ENCODE measurements at regions not wholly inside any gene's neighbourhood (a gene's known extent, or its start where the extent isn't known, plus 50 kb on each side); places are given as distances from the start of the nearest gene placed in this dataset.

DNA sequence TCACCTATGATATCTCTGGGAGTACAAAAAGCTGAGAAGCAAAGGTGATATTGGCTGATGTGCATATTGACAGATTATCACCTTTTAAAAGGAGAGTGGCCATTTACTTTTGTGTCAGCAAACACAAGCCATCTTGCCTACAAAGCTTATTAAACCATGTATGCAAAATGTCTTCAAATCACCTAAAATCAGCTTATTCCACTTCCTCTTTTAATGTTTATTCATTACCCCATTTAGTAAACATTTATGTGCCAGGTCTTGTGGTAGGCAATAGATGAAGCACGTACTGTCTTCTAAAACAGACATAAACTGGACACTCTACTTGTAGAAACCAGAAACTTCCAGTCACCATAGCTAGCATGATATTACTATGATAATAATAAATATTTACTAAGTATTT, 354.6 kb downstream of the RBM26 start:
- TF ChIP-seq, protein P1, sequence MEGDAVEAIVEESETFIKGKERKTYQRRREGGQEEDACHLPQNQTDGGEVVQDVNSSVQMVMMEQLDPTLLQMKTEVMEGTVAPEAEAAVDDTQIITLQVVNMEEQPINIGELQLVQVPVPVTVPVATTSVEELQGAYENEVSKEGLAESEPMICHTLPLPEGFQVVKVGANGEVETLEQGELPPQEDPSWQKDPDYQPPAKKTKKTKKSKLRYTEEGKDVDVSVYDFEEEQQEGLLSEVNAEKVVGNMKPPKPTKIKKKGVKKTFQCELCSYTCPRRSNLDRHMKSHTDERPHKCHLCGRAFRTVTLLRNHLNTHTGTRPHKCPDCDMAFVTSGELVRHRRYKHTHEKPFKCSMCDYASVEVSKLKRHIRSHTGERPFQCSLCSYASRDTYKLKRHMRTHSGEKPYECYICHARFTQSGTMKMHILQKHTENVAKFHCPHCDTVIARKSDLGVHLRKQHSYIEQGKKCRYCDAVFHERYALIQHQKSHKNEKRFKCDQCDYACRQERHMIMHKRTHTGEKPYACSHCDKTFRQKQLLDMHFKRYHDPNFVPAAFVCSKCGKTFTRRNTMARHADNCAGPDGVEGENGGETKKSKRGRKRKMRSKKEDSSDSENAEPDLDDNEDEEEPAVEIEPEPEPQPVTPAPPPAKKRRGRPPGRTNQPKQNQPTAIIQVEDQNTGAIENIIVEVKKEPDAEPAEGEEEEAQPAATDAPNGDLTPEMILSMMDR (IDR thresholded peaks at IDR 0.05), result no peak
- Histone ChIP-seq H3K4me2 (replicated peaks; ENCODE audit: extremely low read depth, low read length, poor library complexity, severe bottlenecking) (no peak overlapping the region), H3K79me2 (ENCODE audit: insufficient read depth, low read length) (no peaks in the 10 kb centered on the region), H3K36me3 (replicated peaks in 1 of 2; ENCODE audit: control insufficient read depth in 1 of 2, insufficient read depth in 2 of 2, low read length in 2 of 2) (no peaks in the 10 kb centered on the region), H3K4me1 (ENCODE audit: control insufficient read depth in 1 of 2, insufficient read depth in 2 of 2, low read length in 2 of 2) (no peaks in the 10 kb centered on the region), H3K9ac (ENCODE audit: insufficient read depth, low read length, poor library complexity, severe bottlenecking) (no peak overlapping the region), H4K20me1 (ENCODE audit: insufficient read depth, low read length) (no peaks in the 10 kb centered on the region), H3K27me3 (ENCODE audit: control insufficient read depth in 2 of 2, insufficient read depth in 2 of 2, low read length in 2 of 2) (no peaks in the 10 kb centered on the region), H3K4me3 (replicated peaks in 1 of 3; ENCODE audit: low read depth in 2 of 3, low read length in 3 of 3) (no peak overlapping the region), H2AFZ (ENCODE audit: insufficient read depth, low read depth, low read length, poor library complexity, severe bottlenecking) (no peak overlapping the region), H3K9me3 (replicated peaks in 1 of 2; ENCODE audit: control insufficient read depth in 1 of 2, insufficient read depth in 1 of 2, low read length in 2 of 2) (peaks cover 0 to 3% of the 10 kb centered on the region in 2 donors), H3K27ac (ENCODE audit: low read depth in 1 of 2, low read length in 2 of 2) (no peak overlapping the region)
- H3K4me3 Mint-ChIP-seq, result no peak overlapping the region
- H3K9me3 Mint-ChIP-seq, result peaks cover 0 to 7% (median 2%) of the 10 kb centered on the region in 7 donors
- H3K27ac Mint-ChIP-seq, result no peak overlapping the region
- intact Hi-C loops (cut with micrococcal nuclease), result no loop called here
- H3K36me3 Mint-ChIP-seq, result no peaks in the 10 kb centered on the region
- no peak for DNase-seq
- no CpG with 5 or more reads among the region's 1 CpG for WGBS (ENCODE audit: insufficient coverage)
- peaks cover 0 to 4% (median 0%) of the 10 kb centered on the region in 3 donors for H3K27me3 Mint-ChIP-seq (ENCODE audit: low read depth in 3 of 3)
- H3K4me1 Mint-ChIP-seq, result no peaks in the 10 kb centered on the region

DNA sequence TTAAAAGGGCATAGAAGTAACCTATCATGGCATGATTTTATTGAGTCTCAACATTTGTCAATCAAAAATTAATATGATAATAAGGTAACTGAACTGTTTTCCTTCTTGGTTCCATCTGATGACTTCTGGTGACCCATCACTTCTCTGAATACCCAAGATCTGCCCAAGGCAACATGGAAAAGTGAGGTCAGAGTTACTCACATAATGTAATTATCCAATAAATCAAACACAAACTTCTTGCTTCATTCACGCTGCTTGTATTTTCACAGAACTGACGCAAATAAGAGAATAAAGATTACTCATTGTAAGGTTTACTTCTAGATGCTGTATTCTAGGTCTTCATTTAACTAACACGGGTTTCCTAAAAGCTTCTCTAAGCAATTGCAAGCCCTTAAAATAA, 361.6 kb downstream of the RBM26 start:
- H3K9me3 Mint-ChIP-seq, result peaks cover 0 to 6% (median 2%) of the 10 kb centered on the region in 7 donors
- H3K27ac Mint-ChIP-seq, result no peak overlapping the region
- Histone ChIP-seq H3K36me3 (replicated peaks in 1 of 2; ENCODE audit: control insufficient read depth in 1 of 2, insufficient read depth in 2 of 2, low read length in 2 of 2) (no peaks in the 10 kb centered on the region), H4K20me1 (ENCODE audit: insufficient read depth, low read length) (no peaks in the 10 kb centered on the region), H3K9ac (ENCODE audit: insufficient read depth, low read length, poor library complexity, severe bottlenecking) (no peak overlapping the region), H2AFZ (ENCODE audit: insufficient read depth, low read depth, low read length, poor library complexity, severe bottlenecking) (no peak overlapping the region), H3K27ac (ENCODE audit: low read depth in 1 of 2, low read length in 2 of 2) (no peak overlapping the region), H3K4me2 (replicated peaks; ENCODE audit: extremely low read depth, low read length, poor library complexity, severe bottlenecking) (no peak overlapping the region), H3K4me3 (replicated peaks in 1 of 3; ENCODE audit: low read depth in 2 of 3, low read length in 3 of 3) (no peak overlapping the region), H3K9me3 (replicated peaks in 1 of 2; ENCODE audit: control insufficient read depth in 1 of 2, insufficient read depth in 1 of 2, low read length in 2 of 2) (peaks cover 0 to 5% of the 10 kb centered on the region in 2 donors), H3K79me2 (ENCODE audit: insufficient read depth, low read length) (no peaks in the 10 kb centered on the region), H3K27me3 (ENCODE audit: control insufficient read depth in 2 of 2, insufficient read depth in 2 of 2, low read length in 2 of 2) (no peaks in the 10 kb centered on the region), H3K4me1 (ENCODE audit: control insufficient read depth in 1 of 2, insufficient read depth in 2 of 2, low read length in 2 of 2) (no peaks in the 10 kb centered on the region)
- no CpG with 5 or more reads among the region's 3 CpGs for WGBS (ENCODE audit: insufficient coverage)
- H3K27me3 Mint-ChIP-seq (ENCODE audit: low read depth in 3 of 3), result no peaks in the 10 kb centered on the region
- no peak for DNase-seq
- TF ChIP-seq, protein P1 (IDR thresholded peaks at IDR 0.05), result no peak
- no peaks in the 10 kb centered on the region for H3K4me1 Mint-ChIP-seq
- intact Hi-C loops (cut with micrococcal nuclease), result no loop called here
- H3K4me3 Mint-ChIP-seq, result no peak overlapping the region
- H3K36me3 Mint-ChIP-seq, result no peaks in the 10 kb centered on the region

Measured in CD14-positive monocyte (primary cell).